ENCODE measurements at regions not wholly inside any gene's neighbourhood (a gene's known extent, or its start where the extent isn't known, plus 50 kb on each side); places are given as distances from the start of the nearest gene placed in this dataset.
A peak's percentile ranks its signal among the peaks of the same experiment; 100 is the strongest.

DNA sequence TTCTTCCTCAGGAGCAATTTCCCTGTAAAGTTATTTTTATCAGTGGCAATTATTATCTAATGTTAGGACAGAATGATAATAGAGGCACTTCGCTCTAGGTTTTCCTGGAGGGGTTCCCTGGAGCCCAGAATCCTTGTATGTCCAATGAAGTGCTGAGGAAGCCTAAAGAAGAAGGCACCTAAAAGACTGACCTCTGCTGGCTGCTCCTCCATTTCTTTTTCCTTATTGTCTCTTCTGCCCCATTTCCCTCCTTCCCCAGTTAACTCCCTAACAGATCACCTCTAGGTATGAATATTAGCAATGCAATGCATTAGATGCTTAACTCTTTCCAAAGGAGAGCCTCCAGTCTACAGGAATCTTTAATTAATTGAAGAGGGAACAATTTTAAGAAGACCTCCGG, 985.4 kb downstream of the DIAPH3 start:
- no peak for DNase-seq

DNA sequence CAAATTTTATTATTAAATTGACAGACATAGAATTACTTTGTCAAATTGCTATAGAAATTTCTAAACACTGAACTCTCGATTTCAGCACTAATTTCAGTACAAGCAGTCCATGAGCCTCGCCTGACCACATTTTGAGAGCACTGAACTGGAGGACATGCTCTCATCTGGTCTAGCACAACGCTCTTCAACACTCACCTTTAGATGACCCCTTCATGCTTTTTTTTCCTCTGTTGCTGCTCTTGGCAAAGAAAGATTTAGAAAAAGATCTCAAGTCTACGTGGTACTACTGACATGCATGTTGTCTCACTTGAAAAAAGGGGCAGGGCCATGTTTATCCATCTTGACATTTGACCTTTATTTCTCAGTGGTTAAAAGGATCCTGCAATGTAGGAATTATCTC, 981.5 kb downstream of the DIAPH3 start:
- DNase-seq: no peak

DNA sequence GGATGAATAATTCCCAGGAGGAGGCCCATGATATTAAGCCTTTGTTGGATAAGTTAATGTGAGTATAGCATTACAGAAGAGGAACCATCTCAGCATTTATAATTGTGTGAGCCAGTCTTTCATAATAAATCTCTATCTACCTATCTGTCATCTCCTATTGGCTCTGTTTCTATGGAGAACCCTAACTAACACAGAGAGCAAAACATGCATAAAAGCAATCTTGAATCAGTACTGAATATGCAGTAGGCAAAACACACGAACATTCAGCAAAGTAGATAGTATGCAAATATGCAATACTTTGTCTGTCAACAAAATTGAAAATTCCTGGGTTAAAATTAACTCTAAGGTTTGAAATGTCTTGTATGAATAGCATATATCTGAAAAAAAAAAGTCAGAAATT, 966.3 kb downstream of the DIAPH3 start:
- DNase-seq: no peak

DNA sequence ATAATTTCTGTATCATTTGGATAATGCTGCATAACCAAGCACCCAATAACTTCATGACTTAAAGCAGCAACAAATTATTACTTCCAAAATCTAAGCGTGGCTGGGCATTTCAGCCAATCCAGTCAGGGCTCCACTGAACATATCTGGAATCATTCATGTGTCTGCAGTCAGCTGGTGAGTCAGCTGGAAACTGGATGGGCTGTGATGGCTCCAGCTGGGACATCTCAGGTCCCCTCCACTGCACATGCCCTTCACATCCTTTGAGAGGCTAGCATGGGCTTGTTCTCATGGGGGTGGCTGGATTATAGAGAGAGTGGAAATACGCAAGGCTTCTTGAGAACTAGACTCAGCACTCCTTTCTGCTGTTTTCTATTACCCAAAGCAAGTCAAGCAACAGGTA, 961.9 kb downstream of the DIAPH3 start:
- DNase-seq: no peak

DNA sequence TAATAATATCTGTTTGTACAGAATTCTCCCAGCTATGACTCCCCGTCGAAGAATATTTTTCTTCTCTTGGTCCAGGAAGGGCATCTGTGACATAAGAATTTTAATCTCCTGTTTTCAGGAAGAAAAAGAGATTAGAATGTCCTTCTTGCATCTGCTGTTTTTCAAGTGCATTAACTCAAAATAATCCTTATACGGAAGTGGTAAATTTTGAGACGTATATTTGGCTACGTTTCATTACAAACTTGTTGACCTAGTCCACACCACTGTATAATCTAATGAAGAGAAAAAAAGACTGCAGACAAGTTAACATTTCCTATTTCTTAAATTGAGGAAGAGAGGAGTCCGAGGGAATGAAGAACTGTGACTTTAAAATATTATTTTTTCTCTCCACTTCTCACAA, 959.9 kb downstream of the DIAPH3 start:
- DNase-seq: no peak

DNA sequence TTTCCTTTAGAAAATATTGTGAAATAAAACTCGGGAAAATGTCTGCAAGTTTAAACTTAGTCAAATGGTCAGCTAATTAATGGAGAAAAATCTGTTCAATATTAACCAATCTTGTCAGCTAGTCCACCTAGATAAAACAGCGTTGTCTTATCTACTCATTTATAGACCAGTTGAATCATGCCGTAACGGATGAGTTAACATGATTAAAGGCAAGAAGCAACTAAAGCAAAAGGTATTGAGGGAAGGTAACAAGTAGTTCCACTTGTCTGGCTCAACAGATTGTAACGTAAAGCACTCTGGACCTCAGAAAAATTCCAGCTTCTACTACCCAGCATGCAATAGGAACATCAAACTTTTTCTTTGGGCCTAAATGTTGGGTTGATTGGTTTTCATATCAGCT, 958.2 kb downstream of the DIAPH3 start:
- DNase-seq: no peak

DNA sequence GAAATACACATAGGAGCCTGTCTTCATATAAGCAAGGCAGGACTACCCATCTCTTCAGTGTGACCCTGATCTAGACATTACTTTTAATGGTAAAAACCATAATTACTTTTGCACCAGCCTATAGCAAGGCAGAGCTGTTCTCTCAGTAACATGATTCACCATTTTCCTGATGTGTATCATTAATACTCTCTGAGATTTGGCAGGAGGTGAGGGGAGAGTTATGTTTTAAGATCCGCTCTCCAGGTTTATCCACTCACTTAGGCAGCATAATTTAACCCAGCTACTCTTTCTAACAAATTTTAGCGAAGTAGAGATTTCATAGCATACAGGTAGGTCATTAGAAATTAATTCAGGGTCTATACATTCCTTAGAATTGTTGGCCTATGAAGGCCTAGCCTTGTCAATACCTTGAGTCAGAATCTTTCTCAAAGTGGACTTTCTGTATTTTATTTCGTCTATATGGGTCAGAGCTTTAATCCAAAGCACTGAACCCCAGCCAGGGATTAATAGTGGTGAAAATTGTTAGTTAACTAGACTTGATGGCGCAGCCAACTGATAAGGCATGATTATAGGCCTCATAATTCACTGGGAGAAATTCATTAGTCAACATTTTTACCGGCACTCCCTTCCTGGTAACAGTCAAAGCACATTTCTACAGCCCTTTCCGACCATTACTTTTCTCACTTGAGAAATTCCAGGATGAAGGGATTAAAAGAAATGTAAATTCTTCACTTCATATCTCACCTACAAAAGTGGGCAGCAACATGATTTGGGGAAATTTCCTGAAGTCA, 955.1 kb downstream of the DIAPH3 start:
- DNase-seq: no peak

DNA sequence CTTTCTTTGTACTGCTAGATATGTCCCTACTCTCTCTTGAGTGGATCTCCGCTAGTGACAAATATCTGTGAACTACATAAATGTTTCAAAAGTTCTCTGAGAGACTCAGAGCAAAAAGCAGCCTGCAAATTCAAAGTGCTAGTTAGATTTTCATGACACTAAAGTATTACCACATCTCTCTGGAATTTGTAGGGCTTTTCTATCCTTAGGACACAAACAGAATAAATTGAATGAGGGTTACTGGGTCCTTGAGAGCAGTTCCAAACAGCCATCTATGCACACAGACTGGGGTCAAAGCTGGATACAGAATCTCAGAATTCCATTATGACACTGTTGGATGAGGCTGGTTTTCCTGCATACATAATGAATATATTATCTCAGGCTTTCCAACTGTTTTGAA, 953.2 kb downstream of the DIAPH3 start:
- DNase-seq: no peak

DNA sequence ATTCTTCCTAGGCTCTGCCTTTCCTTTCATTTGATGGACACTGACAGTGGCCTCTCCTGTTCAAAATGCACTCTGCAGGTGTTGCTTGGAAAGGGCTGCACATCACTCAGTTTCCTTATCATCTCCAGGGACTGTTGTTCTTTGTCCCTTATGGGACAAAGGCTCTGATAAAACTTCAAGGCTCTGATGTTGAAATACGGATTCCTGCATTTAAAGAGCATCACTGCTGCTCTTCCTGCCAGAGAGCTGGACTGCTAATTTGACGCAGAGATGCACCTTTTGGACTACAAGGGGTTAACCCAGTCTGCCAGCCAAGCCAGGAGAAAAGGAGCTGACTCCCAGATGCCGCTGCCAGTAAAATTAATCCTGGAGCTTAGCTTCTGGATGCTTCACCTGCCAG, 952.1 kb downstream of the DIAPH3 start:
- no peak for DNase-seq

DNA sequence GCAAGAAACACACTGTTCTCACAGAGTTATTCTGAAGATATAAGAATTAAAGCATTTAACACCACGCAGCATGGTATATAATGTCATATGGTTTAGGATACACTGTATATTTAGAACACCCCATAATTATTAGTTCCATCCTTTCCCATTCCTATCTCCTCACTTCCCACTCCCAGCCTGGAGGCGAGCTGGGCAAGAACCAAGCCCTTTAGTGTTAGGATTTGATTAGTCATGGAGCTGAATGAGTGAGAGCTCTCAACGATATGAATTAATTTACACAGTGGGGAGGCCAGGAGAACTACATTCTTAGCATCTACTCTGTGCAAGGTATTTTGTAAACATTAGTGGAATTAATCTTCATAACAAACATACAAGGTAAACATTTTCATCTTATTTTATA, 934.3 kb downstream of the DIAPH3 start:
- no peak for DNase-seq

DNA sequence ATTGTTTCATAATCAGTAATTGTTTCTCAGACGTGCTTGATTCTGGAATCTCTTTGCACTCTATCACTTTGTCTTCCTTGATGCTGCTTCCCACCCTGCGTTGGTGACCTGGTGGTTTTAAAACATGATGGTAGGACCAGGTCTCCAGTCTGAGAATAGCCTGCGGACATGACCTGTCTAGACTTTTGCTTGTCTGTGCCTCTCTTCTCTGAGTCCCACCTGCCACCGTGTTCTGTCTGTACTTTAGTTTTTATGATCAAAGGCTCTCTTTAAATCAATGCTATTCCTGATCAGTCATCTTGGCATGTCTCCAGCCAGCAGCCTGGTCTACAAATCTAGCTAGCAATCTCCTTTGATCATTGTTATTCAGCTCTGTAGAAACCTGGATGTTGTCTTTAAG, 933.9 kb downstream of the DIAPH3 start:
- DNase-seq: no peak

DNA sequence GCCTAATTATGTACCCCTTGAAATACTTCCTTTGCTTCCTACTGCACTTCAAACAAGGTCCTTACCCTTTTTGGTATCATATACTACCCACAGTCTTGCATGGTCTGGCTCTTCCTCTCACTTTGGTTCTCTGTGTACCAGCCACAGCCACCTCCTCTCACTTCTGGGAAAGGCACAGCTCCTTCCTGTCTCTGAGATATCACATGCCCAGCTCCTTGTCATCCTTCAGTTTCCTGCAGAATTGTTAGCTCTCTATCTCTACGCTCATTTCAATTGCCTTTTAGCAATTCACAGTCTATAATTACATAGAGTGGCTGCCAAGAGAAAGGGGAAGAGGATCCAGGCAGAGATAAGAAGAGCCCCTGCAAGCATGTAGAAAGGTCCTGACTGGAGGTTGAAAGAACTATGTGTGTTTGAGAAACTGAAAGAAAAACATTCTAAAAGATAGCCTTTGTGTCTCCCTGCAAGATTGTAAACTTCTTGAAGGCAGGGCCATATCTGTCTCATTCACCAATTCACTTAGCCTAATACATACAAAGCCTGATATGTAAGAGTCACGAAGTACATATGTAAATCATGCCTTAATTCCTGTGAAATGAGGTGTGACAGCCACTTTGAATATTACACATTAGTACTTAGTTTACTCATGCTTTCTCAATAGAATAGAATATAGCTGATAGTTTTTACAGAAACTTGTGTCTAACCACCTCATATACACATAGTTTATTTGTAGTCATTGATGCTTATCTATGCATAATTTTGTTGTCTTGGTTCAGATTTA, 933.1 kb downstream of the DIAPH3 start:
- DNase-seq: peak; percentile 5

DNA sequence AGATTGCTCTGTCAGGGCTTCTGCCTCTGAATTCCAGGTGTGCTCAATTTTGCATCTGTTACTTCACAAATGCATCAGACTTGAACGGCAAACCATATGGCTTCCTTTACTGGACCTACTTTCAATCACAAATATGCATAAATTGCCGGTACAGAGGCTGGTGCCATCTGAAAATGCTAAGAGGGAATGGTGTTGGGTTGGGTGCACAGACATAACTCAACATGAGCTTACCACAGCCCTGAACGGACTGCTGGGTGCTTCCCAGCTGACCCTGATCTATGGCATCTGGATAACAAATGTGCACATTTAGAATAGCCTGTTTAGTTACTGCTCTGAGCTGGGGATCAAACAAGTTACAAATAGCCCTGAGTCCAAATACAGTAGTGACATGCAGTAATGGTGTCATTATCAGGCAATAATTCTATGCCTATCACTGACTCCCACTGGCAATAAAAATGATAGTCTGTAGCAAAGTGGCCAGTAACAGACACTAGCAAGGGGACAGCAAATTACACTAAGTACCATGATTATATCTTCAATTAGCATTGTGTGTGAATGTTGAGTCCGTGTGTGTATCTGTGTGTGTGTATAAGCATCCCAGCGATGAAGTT, 927.3 kb downstream of the DIAPH3 start:
- DNase-seq: no peak

DNA sequence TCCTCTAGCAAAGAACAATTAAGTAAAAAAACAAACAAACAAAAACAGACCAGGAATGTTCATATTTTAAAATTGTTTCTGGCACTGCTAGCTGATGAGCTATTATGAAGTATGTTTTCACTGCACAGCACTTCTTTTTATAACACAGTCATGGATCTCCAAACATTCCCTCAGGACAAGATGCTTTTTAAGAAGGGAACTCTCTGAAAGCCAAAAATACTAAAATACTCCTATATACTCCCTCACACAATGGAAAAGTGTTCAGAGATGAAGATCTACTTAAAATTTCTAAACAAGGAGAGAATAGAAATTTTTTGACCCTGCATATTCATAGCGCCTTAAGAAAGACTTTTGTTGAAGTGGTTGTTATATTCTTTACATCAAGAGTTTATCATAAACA, 926.8 kb downstream of the DIAPH3 start:
- DNase-seq: no peak

DNA sequence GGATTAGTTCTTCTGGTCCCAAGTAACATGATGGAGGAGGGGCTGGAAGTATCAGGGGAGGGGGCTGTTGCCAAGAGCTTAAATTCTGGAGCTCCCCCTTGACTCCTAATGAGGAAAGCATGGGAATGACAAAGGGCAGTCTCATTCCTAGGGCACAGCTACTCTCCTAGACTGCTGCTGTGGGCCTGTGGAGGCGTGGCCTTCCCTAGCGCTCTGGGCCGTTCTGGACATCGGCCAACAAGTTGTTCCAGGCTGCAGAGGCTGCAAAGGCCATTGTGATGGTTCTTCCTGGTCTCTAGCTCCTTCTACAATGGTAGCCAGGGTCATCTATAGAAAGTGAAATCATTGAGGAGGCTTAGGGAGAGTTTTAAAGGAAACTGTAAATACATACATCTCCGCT, 916.6 kb downstream of the DIAPH3 start:
- DNase-seq: no peak

DNA sequence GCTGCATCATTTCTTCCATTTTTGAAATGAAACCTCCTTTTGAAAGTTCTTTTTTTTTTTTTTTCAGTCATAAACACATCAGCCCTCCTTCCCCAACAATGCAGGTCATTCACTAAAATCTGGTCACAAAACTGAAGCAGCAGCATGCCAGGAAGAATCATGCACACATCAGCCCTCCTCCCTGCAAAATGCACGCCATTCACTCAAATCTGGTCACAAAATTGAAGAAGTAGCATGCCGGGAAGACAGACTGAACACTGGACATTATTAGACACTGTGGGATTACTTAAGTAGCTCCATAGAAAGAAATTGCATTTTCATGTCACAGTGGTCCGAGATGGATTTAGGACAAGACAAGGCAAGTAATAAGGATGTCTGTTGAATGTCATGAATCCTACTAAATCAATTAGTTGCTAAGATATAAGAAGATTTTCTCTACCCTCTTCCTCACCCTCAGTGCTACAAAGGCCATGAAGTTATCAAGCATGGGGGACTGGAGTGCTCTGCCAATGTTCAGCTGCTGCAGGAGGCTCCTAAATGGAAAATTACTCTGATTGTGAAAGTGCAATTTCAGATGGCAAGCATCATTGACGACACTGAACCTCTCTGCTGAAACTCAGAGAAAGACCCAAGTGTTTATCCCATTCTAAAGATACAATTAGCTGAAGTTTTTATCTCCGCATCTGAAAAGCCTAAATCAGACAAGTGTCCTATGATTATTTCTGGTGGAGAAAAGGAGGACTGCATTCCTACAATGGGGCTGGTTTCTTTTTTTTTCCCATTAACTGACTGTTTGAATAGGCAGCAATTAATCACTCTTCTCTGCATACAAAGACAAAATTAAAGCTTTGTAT, 913.2 kb downstream of the DIAPH3 start:
- no peak for DNase-seq

DNA sequence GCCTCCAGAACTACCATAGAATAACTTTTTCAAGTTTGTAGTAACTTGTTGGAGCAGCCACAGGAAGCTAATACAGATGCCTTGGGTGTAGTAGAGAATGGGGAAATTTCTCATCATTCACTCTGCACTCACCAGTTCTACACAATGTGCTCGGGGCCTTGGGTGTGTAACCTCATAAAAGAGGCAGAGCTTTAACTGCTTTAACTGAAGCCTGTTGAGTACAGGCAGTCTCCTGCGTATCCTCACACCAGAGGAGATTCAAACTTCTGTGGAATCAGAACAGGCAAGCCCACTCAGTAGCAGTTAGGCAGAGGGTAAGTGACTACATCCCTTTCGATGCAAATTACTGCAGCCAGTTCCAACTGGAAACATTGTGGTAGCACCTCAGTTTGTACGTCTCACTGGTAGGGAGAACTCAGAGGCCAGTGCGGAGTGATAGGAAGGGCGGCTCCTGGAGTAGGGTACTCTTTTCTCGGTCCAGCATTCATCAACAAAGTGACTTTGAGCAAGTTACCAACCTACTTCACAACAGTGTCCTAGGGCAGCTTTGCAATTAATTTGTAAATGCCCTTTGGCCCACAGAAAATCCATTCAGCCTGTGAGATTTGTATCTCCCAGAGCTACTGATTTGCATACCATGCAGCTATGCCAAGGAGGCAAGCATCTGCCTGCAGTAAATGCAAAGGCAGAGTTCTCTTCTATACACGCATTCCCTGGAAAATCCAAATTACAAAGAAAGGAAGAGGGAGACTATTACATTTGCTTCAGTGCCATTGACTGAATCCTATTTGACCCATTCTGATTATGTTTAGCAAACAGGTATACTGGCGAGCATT, 904.3 kb downstream of the DIAPH3 start:
- DNase-seq: peak; percentile 69

DNA sequence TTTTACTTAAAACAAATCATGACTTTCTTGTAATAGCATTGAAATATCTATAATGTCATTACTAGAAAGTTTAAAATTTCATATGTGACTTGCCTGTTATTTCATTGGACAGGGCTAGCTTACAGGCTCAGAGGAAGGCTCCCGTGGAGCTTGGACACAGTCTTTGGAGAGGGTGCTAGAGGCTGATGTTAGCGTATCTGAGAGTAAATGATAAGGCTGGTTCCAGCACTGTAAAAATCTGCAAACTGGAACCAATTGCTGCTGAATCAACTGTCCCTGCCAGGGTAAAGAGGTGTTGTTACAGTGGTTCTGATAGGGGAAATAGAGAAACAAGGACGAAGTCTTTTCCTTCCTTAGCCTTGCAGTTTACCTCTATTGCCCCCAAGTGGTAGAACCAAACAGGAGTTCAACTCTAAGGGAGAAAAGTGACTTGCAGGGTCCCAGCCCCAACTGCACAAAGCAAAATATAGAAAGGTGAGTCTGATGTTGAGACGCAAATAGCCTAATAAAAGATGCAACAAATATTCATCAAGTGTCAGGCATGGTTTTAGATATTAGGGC, 901.7 kb downstream of the DIAPH3 start:
- DNase-seq: no peak

DNA sequence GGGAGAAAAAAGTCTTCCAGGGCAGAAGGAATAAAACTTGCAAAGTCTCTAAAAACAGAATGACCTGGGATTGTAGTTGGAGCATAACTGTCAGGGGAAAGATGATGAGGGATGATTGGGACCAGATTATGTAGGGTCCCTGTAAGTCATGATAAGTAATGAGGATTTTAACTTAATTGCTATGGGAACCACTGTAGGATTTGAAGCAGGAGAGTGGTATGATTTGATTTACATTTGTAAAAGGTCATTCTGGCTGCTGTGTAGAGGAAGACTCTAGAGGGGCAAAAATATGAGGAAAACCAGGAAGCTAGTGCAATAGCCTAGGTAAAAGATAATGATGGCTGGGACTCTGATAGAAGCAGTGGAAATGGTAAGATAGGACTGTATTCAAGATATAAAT, 900.2 kb downstream of the DIAPH3 start:
- DNase-seq: no peak

DNA sequence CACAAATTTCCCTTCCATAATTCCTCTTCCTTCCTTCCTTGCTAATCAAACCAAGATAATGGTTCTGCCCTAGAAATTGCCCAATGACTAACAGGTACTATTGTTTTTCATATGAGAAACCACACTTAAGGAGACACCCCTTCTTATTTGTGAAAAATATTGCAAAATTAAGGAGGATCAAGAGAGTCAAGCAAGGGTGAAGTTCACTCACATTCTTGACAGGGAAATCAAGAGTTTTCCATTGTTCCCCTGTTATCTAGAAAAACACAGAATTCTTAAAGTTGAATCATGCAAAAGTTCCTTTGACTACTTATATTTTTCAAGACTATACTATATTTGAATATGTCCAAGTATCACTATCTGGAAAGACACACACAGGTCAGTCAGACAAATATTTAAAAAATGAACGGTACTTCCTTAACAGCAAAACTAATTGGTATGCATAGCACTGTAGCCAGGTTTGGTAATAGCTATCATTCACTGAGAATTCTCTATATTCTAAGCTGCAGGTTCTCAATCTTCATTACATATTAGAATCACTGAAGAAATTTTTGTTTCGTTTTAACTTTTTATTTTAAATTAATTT, 897.2 kb downstream of the DIAPH3 start:
- DNase-seq: no peak

DNA sequence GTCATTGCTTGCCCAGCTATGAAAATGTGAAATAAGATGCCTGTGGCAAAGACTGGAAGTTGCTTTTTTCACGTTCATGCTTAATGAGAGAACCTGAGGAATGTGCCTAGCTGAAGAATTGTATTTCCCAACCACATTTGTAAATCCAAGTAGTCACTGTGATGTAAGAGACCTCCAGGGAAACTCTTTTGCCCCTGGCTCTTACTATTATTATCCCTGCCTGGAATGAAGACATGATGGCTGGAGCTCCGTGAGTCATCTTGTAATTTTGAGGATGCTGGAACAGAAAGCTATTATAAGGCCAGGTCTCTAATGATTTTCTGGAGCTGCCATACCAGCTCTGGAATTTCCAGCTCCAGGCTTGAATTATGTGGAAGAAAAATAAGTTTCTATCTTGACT, 894.3 kb downstream of the DIAPH3 start:
- DNase-seq: no peak

DNA sequence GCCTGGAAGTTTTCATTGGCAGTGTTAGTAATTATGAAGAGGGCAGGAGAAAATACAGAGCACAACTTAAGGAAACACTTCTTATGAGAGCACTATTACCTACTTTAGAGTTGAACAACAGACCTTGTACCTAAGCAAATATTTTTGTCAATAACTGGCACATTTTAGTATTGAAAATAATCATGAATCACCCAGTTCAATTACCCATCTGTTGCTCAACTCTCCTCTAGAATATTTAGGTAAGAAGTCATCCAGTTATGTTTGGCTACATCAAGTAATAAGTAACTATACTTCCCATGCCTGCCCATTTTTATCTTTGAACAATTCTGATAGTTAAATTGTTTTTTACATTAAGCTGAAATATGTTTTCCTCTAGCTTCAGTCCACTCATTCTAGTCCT, 893.4 kb downstream of the DIAPH3 start:
- DNase-seq: no peak

Data from NCI-H526 treated with DMSO at 0.1 percent for 48 hours (cell line).